ENCODE measurements at regions not wholly inside any gene's neighbourhood (a gene's known extent, or its start where the extent isn't known, plus 50 kb on each side); places are given as distances from the start of the nearest gene placed in this dataset.

DNA sequence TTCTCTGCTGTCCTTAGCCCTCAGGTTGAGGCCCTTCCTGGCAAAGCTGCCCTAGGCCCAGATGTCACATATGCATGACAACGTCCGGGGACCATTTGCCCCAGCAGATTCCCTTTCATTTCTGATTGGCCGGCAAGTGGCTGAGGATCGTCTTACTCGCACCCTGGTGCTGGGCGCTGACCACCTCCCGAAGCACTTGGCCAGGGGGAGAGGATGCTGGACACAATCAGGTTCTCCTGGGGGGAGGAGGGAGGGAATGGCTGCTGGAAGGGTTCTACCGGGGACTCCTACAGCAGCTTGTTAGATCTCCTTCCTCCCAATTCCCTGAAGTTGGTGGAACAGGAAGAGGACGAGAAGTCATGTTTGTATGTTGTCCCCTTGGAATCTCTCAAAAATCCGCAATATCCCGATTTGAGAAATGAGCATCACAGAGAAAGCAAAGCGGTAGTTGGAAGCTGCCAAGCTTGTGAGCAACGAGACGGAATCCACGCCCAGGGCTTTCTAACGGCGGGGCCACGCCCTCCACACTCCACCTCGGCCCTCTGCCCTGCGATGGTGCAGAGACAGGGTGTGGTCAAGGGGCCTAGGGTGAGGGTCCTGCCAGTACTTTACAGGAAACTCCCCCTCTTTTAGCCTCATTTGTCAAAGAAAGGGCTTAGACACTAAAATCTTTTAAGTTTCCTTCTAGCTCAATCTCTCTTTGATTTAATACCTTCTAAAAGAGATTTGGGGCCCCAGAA lies 61.8 kb upstream of the YWHAQ start:
- Histone ChIP-seq H3K4me2 (ENCODE audit: low read length) (no peak overlapping the region), H3K18ac (ENCODE audit: low read length) (no peak overlapping the region), H3K56ac (ENCODE audit: low read length) (no peak overlapping the region), H3K36me3 (ENCODE audit: control insufficient read depth, insufficient read depth, low read length) (no peaks in the 10 kb centered on the region), H2BK120ac (ENCODE audit: low read depth, low read length) (no peak overlapping the region), H4K5ac (ENCODE audit: low read length) (no peak overlapping the region), H2AK5ac (ENCODE audit: low read length) (no peak overlapping the region), H4K8ac (ENCODE audit: low read depth, low read length) (no peak overlapping the region), H2BK5ac (ENCODE audit: low read length) (no peak overlapping the region), H3K79me1 (ENCODE audit: low read length) (no peaks in the 10 kb centered on the region), H3K79me2 (ENCODE audit: control insufficient read depth, insufficient read depth, low read length) (no peaks in the 10 kb centered on the region), H3K4me3 (ENCODE audit: low read length) (no peak overlapping the region), H3K27ac (ENCODE audit: low read depth, low read length) (no peak overlapping the region), H3K4ac (ENCODE audit: low read depth, low read length) (no peak overlapping the region), H3K4me1 (ENCODE audit: control insufficient read depth, low read depth, low read length) (no peaks in the 10 kb centered on the region), H3K23ac (ENCODE audit: low read length) (no peak overlapping the region), H3K27me3 (ENCODE audit: insufficient read depth, low read length, poor library complexity) (no peaks in the 10 kb centered on the region), H3K9ac (ENCODE audit: low read length) (no peak overlapping the region), H2BK15ac (replicated peaks; ENCODE audit: low read depth) (no peak overlapping the region)
- WGBS (ENCODE audit: extremely low coverage, insufficient coverage, low lambda C conversion rate): no CpG with 5 or more reads among the region's 20 CpGs
- no peak for DNase-seq

- Histone ChIP-seq H4K5ac (ENCODE audit: low read length) (no peak overlapping the region), H3K27me3 (ENCODE audit: insufficient read depth, low read length, poor library complexity) (no peaks in the 10 kb centered on the region), H3K9ac (ENCODE audit: low read length) (no peak overlapping the region), H3K79me2 (ENCODE audit: control insufficient read depth, insufficient read depth, low read length) (no peaks in the 10 kb centered on the region), H3K27ac (ENCODE audit: low read depth, low read length) (no peak overlapping the region), H3K4me3 (ENCODE audit: low read length) (no peak overlapping the region), H2BK120ac (ENCODE audit: low read depth, low read length) (no peak overlapping the region), H2BK5ac (ENCODE audit: low read length) (no peak overlapping the region), H3K4me1 (ENCODE audit: control insufficient read depth, low read depth, low read length) (no peaks in the 10 kb centered on the region), H3K79me1 (ENCODE audit: low read length) (no peaks in the 10 kb centered on the region), H4K8ac (ENCODE audit: low read depth, low read length) (no peak overlapping the region), H3K36me3 (ENCODE audit: control insufficient read depth, insufficient read depth, low read length) (no peaks in the 10 kb centered on the region), H3K4ac (ENCODE audit: low read depth, low read length) (no peak overlapping the region), H3K4me2 (ENCODE audit: low read length) (no peak overlapping the region), H3K56ac (ENCODE audit: low read length) (no peak overlapping the region), H2AK5ac (ENCODE audit: low read length) (no peak overlapping the region), H3K18ac (ENCODE audit: low read length) (no peak overlapping the region), H3K23ac (ENCODE audit: low read length) (no peak overlapping the region), H2BK15ac (replicated peaks; ENCODE audit: low read depth) (no peak overlapping the region)
- WGBS (ENCODE audit: extremely low coverage, insufficient coverage, low lambda C conversion rate): no CpG with 5 or more reads among the region's 8 CpGs
- DNase-seq: no peak
Observed at GRCh38 chr2:9693196-9693491, 62.3 kb upstream of the YWHAQ start.

GRCh38 chr2:9693646-9694045 lies 62.8 kb upstream of the YWHAQ start:
- no peak for DNase-seq
- Histone ChIP-seq H3K79me2 (ENCODE audit: control insufficient read depth, insufficient read depth, low read length) (no peaks in the 10 kb centered on the region), H2BK15ac (replicated peaks; ENCODE audit: low read depth) (no peak overlapping the region), H3K18ac (ENCODE audit: low read length) (no peak overlapping the region), H3K9ac (ENCODE audit: low read length) (no peak overlapping the region), H2BK5ac (ENCODE audit: low read length) (no peak overlapping the region), H3K36me3 (ENCODE audit: control insufficient read depth, insufficient read depth, low read length) (no peaks in the 10 kb centered on the region), H2BK120ac (ENCODE audit: low read depth, low read length) (no peak overlapping the region), H3K4me3 (ENCODE audit: low read length) (no peak overlapping the region), H3K23ac (ENCODE audit: low read length) (no peak overlapping the region), H3K4me1 (ENCODE audit: control insufficient read depth, low read depth, low read length) (no peaks in the 10 kb centered on the region), H4K8ac (ENCODE audit: low read depth, low read length) (no peak overlapping the region), H3K4me2 (ENCODE audit: low read length) (no peak overlapping the region), H3K27me3 (ENCODE audit: insufficient read depth, low read length, poor library complexity) (no peaks in the 10 kb centered on the region), H3K56ac (ENCODE audit: low read length) (no peak overlapping the region), H4K5ac (ENCODE audit: low read length) (no peak overlapping the region), H3K79me1 (ENCODE audit: low read length) (no peaks in the 10 kb centered on the region), H3K4ac (ENCODE audit: low read depth, low read length) (no peak overlapping the region), H2AK5ac (ENCODE audit: low read length) (no peak overlapping the region), H3K27ac (ENCODE audit: low read depth, low read length) (no peak overlapping the region)
- no CpG with 5 or more reads among the region's 16 CpGs for WGBS (ENCODE audit: extremely low coverage, insufficient coverage, low lambda C conversion rate)

- H2AK5ac ChIP-seq (ENCODE audit: low read length): no peak overlapping the region
- H3K4me2 ChIP-seq (ENCODE audit: low read length): no peak overlapping the region
- H2BK15ac ChIP-seq (replicated peaks; ENCODE audit: low read depth): no peak overlapping the region
- no peak overlapping the region for H4K5ac ChIP-seq (ENCODE audit: low read length)
- H3K4me1 ChIP-seq (ENCODE audit: control insufficient read depth, low read depth, low read length): no peaks in the 10 kb centered on the region
- H3K27me3 ChIP-seq (ENCODE audit: insufficient read depth, low read length, poor library complexity): no peaks in the 10 kb centered on the region
- H3K36me3 ChIP-seq (ENCODE audit: control insufficient read depth, insufficient read depth, low read length): no peaks in the 10 kb centered on the region
- no peak overlapping the region for H3K9ac ChIP-seq (ENCODE audit: low read length)
- no peak overlapping the region for H3K18ac ChIP-seq (ENCODE audit: low read length)
- H3K23ac ChIP-seq (ENCODE audit: low read length): no peak overlapping the region
- H2BK120ac ChIP-seq (ENCODE audit: low read depth, low read length): no peak overlapping the region
- no peak overlapping the region for H3K4me3 ChIP-seq (ENCODE audit: low read length)
- H3K4ac ChIP-seq (ENCODE audit: low read depth, low read length): no peak overlapping the region
- no peak overlapping the region for H3K56ac ChIP-seq (ENCODE audit: low read length)
- H3K79me1 ChIP-seq (ENCODE audit: low read length): no peaks in the 10 kb centered on the region
- no peak overlapping the region for H4K8ac ChIP-seq (ENCODE audit: low read depth, low read length)
- H2BK5ac ChIP-seq (ENCODE audit: low read length): no peak overlapping the region
- no peak overlapping the region for H3K27ac ChIP-seq (ENCODE audit: low read depth, low read length)
- H3K79me2 ChIP-seq (ENCODE audit: control insufficient read depth, insufficient read depth, low read length): no peaks in the 10 kb centered on the region
- no peak for DNase-seq
- WGBS (ENCODE audit: extremely low coverage, insufficient coverage, low lambda C conversion rate): no CpG with 5 or more reads among the region's 17 CpGs
Observed at GRCh38 chr2:9694661-9695234, 64.0 kb upstream of the YWHAQ start.

DNA sequence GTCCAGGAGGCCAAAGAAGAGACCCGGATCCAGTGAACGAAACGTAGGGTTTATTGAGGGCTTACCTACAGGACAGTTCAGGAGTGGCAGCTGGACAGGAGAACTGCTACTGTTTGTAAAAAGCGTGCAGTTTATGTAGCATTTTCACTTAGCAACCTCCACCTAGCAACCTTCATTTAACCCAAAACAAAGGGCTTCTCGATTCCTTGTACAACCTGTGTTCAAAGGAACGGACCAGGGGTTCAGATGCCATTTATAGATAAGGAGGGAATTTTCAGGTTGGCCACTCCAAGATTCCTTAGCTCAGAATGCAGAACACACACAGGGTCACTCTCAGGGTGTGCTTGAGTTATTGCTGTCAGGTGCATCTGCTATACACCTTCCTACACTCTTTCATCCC lies 65.1 kb upstream of the YWHAQ start:
- Histone ChIP-seq H2BK5ac (ENCODE audit: low read length) (no peak overlapping the region), H3K4me3 (ENCODE audit: low read length) (no peak overlapping the region), H3K56ac (ENCODE audit: low read length) (no peak overlapping the region), H3K27me3 (ENCODE audit: insufficient read depth, low read length, poor library complexity) (no peaks in the 10 kb centered on the region), H3K9ac (ENCODE audit: low read length) (no peak overlapping the region), H4K8ac (ENCODE audit: low read depth, low read length) (no peak overlapping the region), H3K4me1 (ENCODE audit: control insufficient read depth, low read depth, low read length) (no peaks in the 10 kb centered on the region), H3K27ac (ENCODE audit: low read depth, low read length) (no peak overlapping the region), H3K23ac (ENCODE audit: low read length) (no peak overlapping the region), H3K36me3 (ENCODE audit: control insufficient read depth, insufficient read depth, low read length) (no peaks in the 10 kb centered on the region), H3K4ac (ENCODE audit: low read depth, low read length) (no peak overlapping the region), H2BK15ac (replicated peaks; ENCODE audit: low read depth) (no peak overlapping the region), H3K18ac (ENCODE audit: low read length) (no peak overlapping the region), H3K79me2 (ENCODE audit: control insufficient read depth, insufficient read depth, low read length) (no peaks in the 10 kb centered on the region), H3K4me2 (ENCODE audit: low read length) (no peak overlapping the region), H2AK5ac (ENCODE audit: low read length) (no peak overlapping the region), H2BK120ac (ENCODE audit: low read depth, low read length) (no peak overlapping the region), H4K5ac (ENCODE audit: low read length) (no peak overlapping the region), H3K79me1 (ENCODE audit: low read length) (no peaks in the 10 kb centered on the region)
- DNase-seq: no peak
- WGBS (ENCODE audit: extremely low coverage, insufficient coverage, low lambda C conversion rate): no CpG with 5 or more reads among the region's 6 CpGs

GRCh38 chr2:9696731-9697130 lies 65.9 kb upstream of the YWHAQ start:
- no CpG with 5 or more reads among the region's 4 CpGs for WGBS (ENCODE audit: extremely low coverage, insufficient coverage, low lambda C conversion rate)
- Histone ChIP-seq H4K5ac (ENCODE audit: low read length) (no peak overlapping the region), H3K27me3 (ENCODE audit: insufficient read depth, low read length, poor library complexity) (no peaks in the 10 kb centered on the region)

More at GRCh38 chr2:9696731-9697130, 65.9 kb upstream of the YWHAQ start:
- Histone ChIP-seq H3K4me3 (ENCODE audit: low read length) (no peak overlapping the region), H2BK5ac (ENCODE audit: low read length) (no peak overlapping the region), H3K4ac (ENCODE audit: low read depth, low read length) (no peak overlapping the region), H3K79me1 (ENCODE audit: low read length) (no peaks in the 10 kb centered on the region), H3K23ac (ENCODE audit: low read length) (no peak overlapping the region), H2BK15ac (replicated peaks; ENCODE audit: low read depth) (no peak overlapping the region), H3K36me3 (ENCODE audit: control insufficient read depth, insufficient read depth, low read length) (no peaks in the 10 kb centered on the region), H2AK5ac (ENCODE audit: low read length) (no peak overlapping the region), H3K9ac (ENCODE audit: low read length) (no peak overlapping the region), H3K79me2 (ENCODE audit: control insufficient read depth, insufficient read depth, low read length) (no peaks in the 10 kb centered on the region), H4K8ac (ENCODE audit: low read depth, low read length) (no peak overlapping the region), H3K4me1 (ENCODE audit: control insufficient read depth, low read depth, low read length) (no peaks in the 10 kb centered on the region), H3K4me2 (ENCODE audit: low read length) (no peak overlapping the region), H3K27ac (ENCODE audit: low read depth, low read length) (no peak overlapping the region), H2BK120ac (ENCODE audit: low read depth, low read length) (no peak overlapping the region), H3K18ac (ENCODE audit: low read length) (no peak overlapping the region), H3K56ac (ENCODE audit: low read length) (no peak overlapping the region)
- no peak for DNase-seq

All from mesendoderm (in vitro differentiated cells).